Lung (tissue), 11 donors: ENCODE measurements at regions not wholly inside any gene's neighbourhood (a gene's known extent, or its start where the extent isn't known, plus 50 kb on each side); places are given as distances from the start of the nearest gene placed in this dataset.

Experiments
- ATAC-seq: fragments of 200-7000 bp; cut with Tn5 transposase; one replicate; pipeline ENCODE4 v1.9.1; 2020; ENCODE audit warnings: moderate number of reproducible peaks; ENCODE audit not compliant: insufficient read depth, low FRiP score
- DNase-seq, 3 donors: peaks; one replicate each; pipeline ENCODE4 v3.0.0-alpha.2; 2013 to 2017
- H3K27ac ChIP-seq, 2 donors: one replicate each; pipeline ENCODE4 v1.5.1; 2013; ENCODE audit warnings: mild to moderate bottlenecking in 2 of 2, moderate library complexity in 2 of 2, control low read depth in 1 of 2, inconsistent platforms in 1 of 2, low read depth in 1 of 2, low read length in 1 of 2
- H3K27me3 ChIP-seq, 3 donors: one replicate each; pipeline ENCODE4 v1.5.1; 2013; ENCODE audit warnings: low read length in 2 of 3; ENCODE audit not compliant: control insufficient read depth in 3 of 3, insufficient read depth in 3 of 3
- H3K36me3 ChIP-seq, 4 donors: one replicate each; pipeline ENCODE4 v1.5.1; 2013; ENCODE audit warnings: low read length in 4 of 4, mild to moderate bottlenecking in 1 of 4, moderate library complexity in 1 of 4; ENCODE audit not compliant: control insufficient read depth in 4 of 4, insufficient read depth in 4 of 4
- H3K4me1 ChIP-seq, 5 donors: one replicate each; pipeline ENCODE4 v1.5.1; 2013; ENCODE audit warnings: low read length in 5 of 5, mild to moderate bottlenecking in 2 of 5, moderate library complexity in 1 of 5; ENCODE audit not compliant: control insufficient read depth in 5 of 5, insufficient read depth in 5 of 5
- H3K4me3 ChIP-seq: one replicate; pipeline ENCODE4 v1.5.1; 2013; ENCODE audit warnings: mild to moderate bottlenecking, control low read depth, moderate library complexity
- H3K9ac ChIP-seq, 2 donors: one replicate each; pipeline ENCODE4 v1.5.1; 2013; ENCODE audit warnings: low read length in 2 of 2, control low read depth in 1 of 2; ENCODE audit not compliant: insufficient read depth in 1 of 2
- H3K9me3 ChIP-seq, 4 donors: one replicate each; pipeline ENCODE4 v1.5.1; 2013; ENCODE audit warnings: low read length in 3 of 4, mild to moderate bottlenecking in 1 of 4, moderate library complexity in 1 of 4; ENCODE audit not compliant: control insufficient read depth in 4 of 4, insufficient read depth in 3 of 4
- CTCF ChIP-seq: IDR thresholded peaks from 2 replicates; pipeline ENCODE4 v1.5.1; 2012; ENCODE audit warnings: mild to moderate bottlenecking; ENCODE audit errors: control extremely low read depth, extremely low read depth
- WGBS, 2 donors: extraction: QIAGEN DNeasy Blood & Tissue Kit; methylation state at CpG; one replicate each; pipeline ENCODE4 v1.1.7; 2013; 5-methylcytosine and 5-hydroxymethylcytosine counted together
- donor health status: control.
- donor health status: control.
- donor health status: Bipolar disorder and iron deficiency.
- donor health status: healthy.
- donor health status: DM: yes; HTN: yes; CAD: no.

GRCh38 chr4:99720206-99720605 is 62.6 kb upstream of the C4orf54 start:
- no peak for ATAC-seq
- no peak for TF ChIP-seq CTCF
- Histone ChIP-seq H3K36me3 (no peaks in the 10 kb centered on the region), H3K27me3 (no peaks in the 10 kb centered on the region), H3K9ac (no peak overlapping the region), H3K9me3 (no peaks in the 10 kb centered on the region), H3K4me1 (peaks cover 0 to 44% (median 18%) of the 10 kb centered on the region in 5 donors), H3K4me3 (no peak overlapping the region), H3K27ac (no peak overlapping the region)
- no peak for DNase-seq

- Histone ChIP-seq H3K27ac (no peak overlapping the region), H3K4me1 (peaks cover 0 to 19% (median 12%) of the 10 kb centered on the region in 5 donors), H3K27me3 (no peaks in the 10 kb centered on the region), H3K9ac (no peak overlapping the region), H3K9me3 (no peaks in the 10 kb centered on the region), H3K4me3 (no peak overlapping the region), H3K36me3 (no peaks in the 10 kb centered on the region)
- WGBS, 2 donors: 35 to 58% methylated on average over 1 of the region's 1 CpG
- TF ChIP-seq CTCF: no peak
- DNase-seq (no peak), ATAC-seq (no peak)
These were observed 59.4 kb upstream of the C4orf54 start for GRCh38 chr4:99716996-99717395.

DNA sequence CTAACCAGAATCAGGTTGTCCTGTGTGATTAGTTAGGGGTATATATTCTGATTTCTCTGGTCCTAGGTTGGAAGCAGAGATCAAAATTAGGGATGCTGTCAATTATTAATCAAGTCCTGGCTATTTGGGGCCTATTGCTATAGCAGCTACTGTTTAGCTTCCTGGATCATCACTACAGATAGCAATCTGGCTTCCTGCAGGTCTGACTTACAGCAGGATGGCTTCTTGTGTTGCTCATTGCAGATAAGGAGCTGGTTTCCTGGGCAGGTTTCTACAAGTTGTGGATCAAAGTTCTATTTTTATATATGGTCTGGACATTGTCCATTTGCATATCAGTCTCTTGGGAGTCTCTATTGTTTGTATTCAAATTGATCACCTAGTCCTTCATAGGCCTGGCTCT is 57.7 kb upstream of the C4orf54 start:
- H3K4me1 ChIP-seq: peaks cover 0 to 22% (median 3%) of the 10 kb centered on the region in 5 donors
- H3K36me3 ChIP-seq: no peaks in the 10 kb centered on the region
- no peaks in the 10 kb centered on the region for H3K9me3 ChIP-seq
- H3K27me3 ChIP-seq: no peaks in the 10 kb centered on the region
- ATAC-seq: no peak
- no peak overlapping the region for H3K4me3 ChIP-seq
- no peak for TF ChIP-seq CTCF
- no peak overlapping the region for H3K9ac ChIP-seq
- DNase-seq: peak in 1 of 3 donors; percentile 24
- H3K27ac ChIP-seq: peak overlapping the region in 1 of 2 donors; percentile 5

- 92 to 93% methylated on average over 4 of the region's 4 CpGs for WGBS, 2 donors
- TF ChIP-seq CTCF: no peak
- H3K27me3 ChIP-seq: no peaks in the 10 kb centered on the region
- no peak overlapping the region for H3K9ac ChIP-seq
- no peak for DNase-seq
- peaks cover 0 to 17% (median 2%) of the 10 kb centered on the region in 5 donors for H3K4me1 ChIP-seq
- no peak overlapping the region for H3K27ac ChIP-seq
- ATAC-seq: no peak
- H3K36me3 ChIP-seq: no peaks in the 10 kb centered on the region
- H3K4me3 ChIP-seq: no peak overlapping the region
- H3K9me3 ChIP-seq: no peaks in the 10 kb centered on the region
These were observed 56.6 kb upstream of the C4orf54 start for GRCh38 chr4:99714179-99714578.
